ENCODE measurements at regions not wholly inside any gene's neighbourhood (a gene's known extent, or its start where the extent isn't known, plus 50 kb on each side); places are given as distances from the start of the nearest gene placed in this dataset.

DNA sequence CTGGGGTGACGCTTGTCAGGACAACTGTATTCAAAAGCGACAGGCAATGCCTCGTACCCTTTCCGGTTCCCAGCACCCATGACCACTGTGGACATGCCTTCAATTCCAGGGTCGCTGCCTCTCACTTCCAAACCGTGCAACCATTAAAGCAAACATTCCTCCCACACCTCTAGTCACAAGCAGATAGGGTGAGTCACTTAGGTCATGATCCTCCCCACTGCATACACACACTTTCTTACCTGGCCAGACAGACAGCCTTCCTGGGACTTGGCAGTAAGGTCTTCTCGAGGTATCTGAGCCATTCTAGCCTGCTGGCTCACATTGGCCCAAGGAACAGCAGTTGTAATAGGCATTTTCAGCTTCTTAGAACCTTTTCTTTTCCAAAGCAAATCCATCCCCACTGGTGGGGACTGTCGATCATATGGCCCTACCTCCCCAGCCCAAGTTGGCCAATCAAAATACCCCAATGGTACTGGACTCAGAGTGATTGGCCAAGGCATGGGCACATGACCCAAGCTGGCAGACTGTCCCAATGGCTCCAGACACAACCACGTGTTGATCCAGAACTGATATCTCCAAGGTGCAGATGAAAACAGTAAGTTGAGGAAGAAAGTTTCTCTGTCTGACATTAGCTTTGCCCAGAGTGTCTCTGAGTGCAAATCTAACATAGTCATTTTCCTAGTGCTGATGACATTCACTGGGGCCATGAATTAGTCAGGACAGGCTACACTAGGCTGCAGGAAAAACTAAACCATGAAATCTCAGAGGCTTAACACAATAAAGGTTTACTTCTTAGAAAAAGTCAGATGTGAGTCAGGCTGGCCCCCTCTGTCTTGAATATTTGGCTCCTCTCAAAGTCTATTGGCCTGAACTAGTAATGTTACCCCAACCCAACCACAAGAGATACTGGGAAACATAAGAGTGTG is 113.8 kb downstream of the RRAGC start:
- Histone ChIP-seq H3K4me3 (replicated peaks; ENCODE audit: insufficient read depth, low read length) (no peak overlapping the region), H3K27ac (replicated peaks) (no peak overlapping the region), H3K27me3 (ENCODE audit: insufficient read depth, poor library complexity, severe bottlenecking) (no peaks in the 10 kb centered on the region)
- DNase-seq (ENCODE audit: low read depth in 1 of 2, low spot score in 1 of 2): no peak
- no peak for TF ChIP-seq SPI1 (IDR thresholded peaks at IDR 0.05; ENCODE audit: borderline replicate concordance, low read depth)
- TF ChIP-seq POLR2AphosphoS5 (IDR thresholded peaks at IDR 0.05; ENCODE audit: low read depth): no peak
- TF ChIP-seq GABPA (IDR thresholded peaks at IDR 0.05; ENCODE audit: low read depth): no peak
- TF ChIP-seq, protein P1, sequence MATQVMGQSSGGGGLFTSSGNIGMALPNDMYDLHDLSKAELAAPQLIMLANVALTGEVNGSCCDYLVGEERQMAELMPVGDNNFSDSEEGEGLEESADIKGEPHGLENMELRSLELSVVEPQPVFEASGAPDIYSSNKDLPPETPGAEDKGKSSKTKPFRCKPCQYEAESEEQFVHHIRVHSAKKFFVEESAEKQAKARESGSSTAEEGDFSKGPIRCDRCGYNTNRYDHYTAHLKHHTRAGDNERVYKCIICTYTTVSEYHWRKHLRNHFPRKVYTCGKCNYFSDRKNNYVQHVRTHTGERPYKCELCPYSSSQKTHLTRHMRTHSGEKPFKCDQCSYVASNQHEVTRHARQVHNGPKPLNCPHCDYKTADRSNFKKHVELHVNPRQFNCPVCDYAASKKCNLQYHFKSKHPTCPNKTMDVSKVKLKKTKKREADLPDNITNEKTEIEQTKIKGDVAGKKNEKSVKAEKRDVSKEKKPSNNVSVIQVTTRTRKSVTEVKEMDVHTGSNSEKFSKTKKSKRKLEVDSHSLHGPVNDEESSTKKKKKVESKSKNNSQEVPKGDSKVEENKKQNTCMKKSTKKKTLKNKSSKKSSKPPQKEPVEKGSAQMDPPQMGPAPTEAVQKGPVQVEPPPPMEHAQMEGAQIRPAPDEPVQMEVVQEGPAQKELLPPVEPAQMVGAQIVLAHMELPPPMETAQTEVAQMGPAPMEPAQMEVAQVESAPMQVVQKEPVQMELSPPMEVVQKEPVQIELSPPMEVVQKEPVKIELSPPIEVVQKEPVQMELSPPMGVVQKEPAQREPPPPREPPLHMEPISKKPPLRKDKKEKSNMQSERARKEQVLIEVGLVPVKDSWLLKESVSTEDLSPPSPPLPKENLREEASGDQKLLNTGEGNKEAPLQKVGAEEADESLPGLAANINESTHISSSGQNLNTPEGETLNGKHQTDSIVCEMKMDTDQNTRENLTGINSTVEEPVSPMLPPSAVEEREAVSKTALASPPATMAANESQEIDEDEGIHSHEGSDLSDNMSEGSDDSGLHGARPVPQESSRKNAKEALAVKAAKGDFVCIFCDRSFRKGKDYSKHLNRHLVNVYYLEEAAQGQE (IDR thresholded peaks at IDR 0.05; ENCODE audit: insufficient replicate concordance, low read depth): no peak
- TF ChIP-seq, protein P2, sequence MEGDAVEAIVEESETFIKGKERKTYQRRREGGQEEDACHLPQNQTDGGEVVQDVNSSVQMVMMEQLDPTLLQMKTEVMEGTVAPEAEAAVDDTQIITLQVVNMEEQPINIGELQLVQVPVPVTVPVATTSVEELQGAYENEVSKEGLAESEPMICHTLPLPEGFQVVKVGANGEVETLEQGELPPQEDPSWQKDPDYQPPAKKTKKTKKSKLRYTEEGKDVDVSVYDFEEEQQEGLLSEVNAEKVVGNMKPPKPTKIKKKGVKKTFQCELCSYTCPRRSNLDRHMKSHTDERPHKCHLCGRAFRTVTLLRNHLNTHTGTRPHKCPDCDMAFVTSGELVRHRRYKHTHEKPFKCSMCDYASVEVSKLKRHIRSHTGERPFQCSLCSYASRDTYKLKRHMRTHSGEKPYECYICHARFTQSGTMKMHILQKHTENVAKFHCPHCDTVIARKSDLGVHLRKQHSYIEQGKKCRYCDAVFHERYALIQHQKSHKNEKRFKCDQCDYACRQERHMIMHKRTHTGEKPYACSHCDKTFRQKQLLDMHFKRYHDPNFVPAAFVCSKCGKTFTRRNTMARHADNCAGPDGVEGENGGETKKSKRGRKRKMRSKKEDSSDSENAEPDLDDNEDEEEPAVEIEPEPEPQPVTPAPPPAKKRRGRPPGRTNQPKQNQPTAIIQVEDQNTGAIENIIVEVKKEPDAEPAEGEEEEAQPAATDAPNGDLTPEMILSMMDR (IDR thresholded peaks at IDR 0.05; ENCODE audit: insufficient read depth, low read length): no peak

DNA sequence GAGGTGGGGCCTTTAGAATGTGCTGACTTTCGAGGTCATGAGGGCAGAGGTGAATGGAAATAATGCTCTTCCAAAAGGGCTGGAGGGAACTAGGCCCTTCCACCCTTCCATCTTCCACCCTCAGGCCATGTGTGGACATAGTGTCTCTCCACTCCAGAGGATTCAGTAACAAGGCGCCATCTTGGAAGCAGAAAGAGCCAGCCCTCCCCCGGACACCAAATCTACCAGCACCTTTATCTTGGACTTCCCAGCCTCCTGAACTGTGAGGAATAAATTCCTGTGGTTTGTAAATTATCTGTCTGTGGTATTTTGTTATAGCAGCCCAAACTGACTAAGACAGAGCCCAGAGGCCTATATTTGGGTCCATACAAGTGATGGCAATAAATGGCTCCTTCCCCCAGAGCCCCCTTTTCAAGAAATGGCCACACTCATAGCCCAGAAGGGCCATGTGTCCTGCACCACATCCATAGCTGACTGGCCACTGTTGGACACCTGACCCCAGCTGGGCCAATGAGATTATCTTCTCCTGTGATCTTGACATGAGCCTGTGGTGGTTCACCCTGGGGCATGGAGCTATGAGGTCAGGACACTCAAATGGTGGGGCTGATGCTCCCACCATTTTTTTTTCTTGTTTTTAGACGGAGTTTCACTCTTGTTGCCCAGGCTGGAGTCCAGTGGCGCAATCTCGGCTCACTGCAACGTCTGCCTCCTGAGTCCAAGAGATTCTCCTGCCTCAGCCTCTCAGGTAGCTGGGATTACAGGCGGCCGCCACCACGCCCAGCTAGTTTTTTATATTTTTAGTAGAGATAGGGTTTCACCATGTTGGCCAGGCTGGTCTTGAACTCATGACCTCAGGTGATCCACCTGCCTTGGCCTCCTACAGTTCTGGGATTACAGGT is 114.9 kb downstream of the RRAGC start:
- no peak for DNase-seq (ENCODE audit: low read depth in 1 of 2, low spot score in 1 of 2)
- Histone ChIP-seq H3K27me3 (ENCODE audit: insufficient read depth, poor library complexity, severe bottlenecking) (no peaks in the 10 kb centered on the region), H3K4me3 (replicated peaks; ENCODE audit: insufficient read depth, low read length) (no peak overlapping the region), H3K27ac (replicated peaks) (no peak overlapping the region)
- TF ChIP-seq POLR2AphosphoS5 (IDR thresholded peaks at IDR 0.05; ENCODE audit: low read depth) (no peak), GABPA (IDR thresholded peaks at IDR 0.05; ENCODE audit: low read depth) (no peak), SPI1 (IDR thresholded peaks at IDR 0.05; ENCODE audit: borderline replicate concordance, low read depth) (no peak)
- TF ChIP-seq, protein P1 (IDR thresholded peaks at IDR 0.05; ENCODE audit: insufficient replicate concordance, low read depth): no peak
- TF ChIP-seq, protein P2 (IDR thresholded peaks at IDR 0.05; ENCODE audit: insufficient read depth, low read length): no peak

DNA sequence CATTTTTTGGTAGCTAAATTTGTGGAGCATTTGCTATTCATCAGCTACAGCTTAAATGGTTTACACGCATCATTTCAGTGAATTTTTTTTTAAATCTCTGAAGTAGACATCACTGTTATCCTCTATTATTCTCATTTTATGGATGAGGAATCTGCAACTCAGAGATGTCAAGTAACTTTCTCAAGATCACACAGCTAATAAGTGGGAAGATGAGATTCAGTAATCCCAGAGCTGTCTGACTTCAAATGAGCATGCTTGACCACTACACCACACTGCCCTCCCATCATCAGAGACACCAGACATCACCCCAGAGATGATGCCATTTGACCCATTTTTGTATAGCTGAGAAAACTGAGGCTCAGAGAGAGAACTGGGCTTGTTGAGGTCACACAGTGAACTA is 116.4 kb downstream of the RRAGC start:
- TF ChIP-seq GABPA (IDR thresholded peaks at IDR 0.05; ENCODE audit: low read depth): no peak
- TF ChIP-seq SPI1 (IDR thresholded peaks at IDR 0.05; ENCODE audit: borderline replicate concordance, low read depth): no peak
- TF ChIP-seq, protein P1 (IDR thresholded peaks at IDR 0.05; ENCODE audit: insufficient replicate concordance, low read depth): no peak
- TF ChIP-seq POLR2AphosphoS5 (IDR thresholded peaks at IDR 0.05; ENCODE audit: low read depth): no peak
- TF ChIP-seq, protein P2 (IDR thresholded peaks at IDR 0.05; ENCODE audit: insufficient read depth, low read length): no peak
- H3K4me3 ChIP-seq (replicated peaks; ENCODE audit: insufficient read depth, low read length): no peak overlapping the region
- H3K27me3 ChIP-seq (ENCODE audit: insufficient read depth, poor library complexity, severe bottlenecking): no peaks in the 10 kb centered on the region
- no peak for DNase-seq (ENCODE audit: low read depth in 1 of 2, low spot score in 1 of 2)
- no peak overlapping the region for H3K27ac ChIP-seq (replicated peaks)

Data from HL-60 (cell line).